HG02571 (cell line): ENCODE measurements at regions not wholly inside any gene's neighbourhood (a gene's known extent, or its start where the extent isn't known, plus 50 kb on each side); places are given as distances from the start of the nearest gene placed in this dataset.

Experiments
- ATAC-seq: cut with Tn5 transposase; IDR thresholded peaks from one replicate; pipeline ENCODE4 v1.9.1; 2021; ENCODE audit warnings: mild to moderate bottlenecking, moderate library complexity; ENCODE audit not compliant: unreplicated experiment

- no peak for ATAC-seq
Measured at GRCh38 chr12:46131732-46132469, 136.9 kb downstream of the SLC38A1 start.

DNA sequence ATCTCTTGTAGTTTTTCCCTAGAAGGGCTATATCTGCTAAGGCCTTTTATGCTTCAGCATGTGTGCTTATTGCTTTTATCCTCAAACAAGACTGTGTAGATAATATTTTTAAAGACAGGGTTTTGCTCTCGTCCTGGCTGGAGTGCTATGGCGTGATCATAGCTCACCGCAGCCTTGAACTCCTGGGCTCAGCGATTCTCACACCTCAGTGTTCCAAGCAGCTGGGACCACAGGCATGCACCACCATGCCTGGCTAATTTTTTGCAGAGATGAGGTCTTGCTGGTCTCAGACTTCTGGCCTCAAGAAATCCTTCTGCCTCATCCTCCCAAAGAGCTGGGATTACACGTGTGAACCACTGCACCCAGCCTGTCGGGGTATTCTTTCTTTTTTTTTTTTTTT lies 137.3 kb upstream of the SCAF11 start:
- no peak for ATAC-seq

DNA sequence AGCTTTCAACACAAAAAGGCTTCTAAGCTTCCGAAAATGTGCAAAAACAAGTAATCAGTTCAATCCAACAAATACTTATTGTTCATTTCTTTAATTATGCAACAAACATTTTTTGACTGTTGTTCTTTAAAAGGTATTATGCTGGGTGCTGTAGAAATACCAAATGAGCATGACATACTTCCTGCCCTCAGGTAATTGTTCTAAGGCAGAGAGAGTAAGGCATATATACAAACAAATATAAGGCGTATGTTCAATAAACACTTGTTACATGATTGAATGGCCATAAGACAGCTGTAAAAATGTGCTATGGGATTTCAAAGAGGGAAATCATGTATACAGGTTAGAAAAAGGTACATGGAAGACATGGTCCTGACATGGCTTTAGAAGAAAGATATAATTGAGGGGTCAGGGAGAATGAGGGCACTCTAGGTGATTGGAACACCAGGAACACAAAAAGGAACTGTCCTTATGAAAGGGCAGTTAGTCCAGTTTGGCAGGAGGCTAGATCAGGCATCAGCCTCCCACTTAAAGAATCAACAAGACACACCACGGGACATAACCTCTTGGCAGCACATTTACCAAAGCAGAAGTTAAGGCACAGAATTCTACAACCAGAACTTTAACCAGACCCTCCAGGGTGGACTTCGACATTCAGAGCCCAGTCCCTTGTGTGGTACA lies 135.8 kb upstream of the SCAF11 start:
- ATAC-seq: no peak

GRCh38 chr12:46124848-46125619 lies 134.7 kb upstream of the SCAF11 start:
- ATAC-seq: no peak

DNA sequence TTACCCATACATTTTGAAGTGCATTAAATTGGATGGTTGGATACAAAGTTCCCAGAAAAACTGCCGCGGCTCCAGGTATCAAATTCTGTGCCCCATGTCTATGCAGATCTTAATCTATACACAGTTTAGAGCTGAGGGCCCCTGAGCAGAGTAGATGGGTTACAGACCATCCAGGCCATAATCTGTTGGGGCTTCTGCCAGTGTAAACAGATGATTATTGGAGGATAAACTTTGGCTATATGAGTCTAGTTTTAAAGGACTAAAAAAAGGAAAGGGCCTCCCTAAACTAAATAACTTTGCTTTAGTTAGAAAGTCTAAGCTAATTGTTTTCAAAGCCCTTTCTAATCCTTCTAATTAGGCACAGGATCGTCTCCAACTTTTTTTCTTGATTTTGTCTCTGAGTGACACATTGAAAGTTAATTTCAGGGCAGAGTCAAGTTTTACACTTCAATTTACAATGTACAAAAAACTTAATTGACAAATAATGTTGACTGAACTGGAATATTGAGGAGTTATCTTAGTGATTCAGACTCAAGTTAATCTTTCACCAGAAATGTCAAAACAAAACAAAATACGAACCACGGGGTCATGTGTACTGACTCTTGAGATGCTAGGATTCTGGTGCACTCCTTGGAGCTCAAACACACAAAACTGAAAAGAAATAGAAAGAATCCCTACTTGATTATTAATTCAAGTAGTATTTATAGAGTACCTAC lies 133.9 kb upstream of the SCAF11 start:
- ATAC-seq: no peak

DNA sequence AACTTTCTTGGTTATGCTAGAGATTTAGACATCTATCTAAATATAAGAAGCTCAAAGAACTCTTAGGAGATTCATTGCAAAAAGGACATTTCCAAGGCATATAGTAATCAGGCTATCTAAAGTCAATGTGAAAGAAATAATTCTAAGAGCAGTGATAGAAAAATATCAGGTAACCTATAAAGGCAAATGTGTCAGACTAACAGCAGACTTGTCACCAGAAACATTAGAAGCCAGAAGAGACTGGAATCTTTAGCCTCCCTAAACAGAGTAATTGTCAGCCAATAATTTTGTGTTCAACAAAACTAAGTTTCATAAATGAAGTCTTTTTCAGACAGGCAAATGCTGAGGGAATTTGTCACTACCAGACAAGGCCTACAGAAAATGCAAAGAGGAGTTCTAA lies 122.0 kb upstream of the SCAF11 start:
- ATAC-seq: no peak

- ATAC-seq: no peak
Measured at GRCh38 chr12:46111715-46112114, 121.3 kb upstream of the SCAF11 start.

- ATAC-seq: no peak
Measured at GRCh38 chr12:46110928-46111699, 120.7 kb upstream of the SCAF11 start.

- ATAC-seq: no peak
Measured at GRCh38 chr12:46110223-46110611, 119.8 kb upstream of the SCAF11 start.

GRCh38 chr12:46109343-46110222 lies 119.2 kb upstream of the SCAF11 start:
- no peak for ATAC-seq

- ATAC-seq: peak; percentile 82
Measured at GRCh38 chr12:46108721-46109120, 118.3 kb upstream of the SCAF11 start.

DNA sequence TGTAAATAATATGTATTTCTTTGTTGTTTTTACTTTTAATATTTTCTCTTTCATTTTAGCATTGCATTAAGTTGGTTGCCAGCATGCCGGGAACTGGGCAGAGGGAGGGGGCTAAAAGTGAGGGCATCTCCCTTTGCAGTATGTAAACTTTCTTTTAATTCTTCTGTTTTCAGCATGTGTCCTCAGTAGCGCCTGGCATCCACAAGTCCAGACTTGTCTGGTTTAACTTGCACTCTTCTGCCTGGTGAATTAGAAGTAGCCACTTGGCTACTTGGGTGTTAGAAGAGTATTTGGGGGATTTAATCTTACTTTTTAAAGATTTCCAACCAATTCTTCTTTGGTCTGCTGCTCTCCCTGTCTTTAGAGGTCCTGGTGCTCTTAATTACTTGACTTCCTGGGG lies 117.2 kb upstream of the SCAF11 start:
- ATAC-seq: no peak

GRCh38 chr12:46105735-46106134 lies 115.4 kb upstream of the SCAF11 start:
- ATAC-seq: no peak

DNA sequence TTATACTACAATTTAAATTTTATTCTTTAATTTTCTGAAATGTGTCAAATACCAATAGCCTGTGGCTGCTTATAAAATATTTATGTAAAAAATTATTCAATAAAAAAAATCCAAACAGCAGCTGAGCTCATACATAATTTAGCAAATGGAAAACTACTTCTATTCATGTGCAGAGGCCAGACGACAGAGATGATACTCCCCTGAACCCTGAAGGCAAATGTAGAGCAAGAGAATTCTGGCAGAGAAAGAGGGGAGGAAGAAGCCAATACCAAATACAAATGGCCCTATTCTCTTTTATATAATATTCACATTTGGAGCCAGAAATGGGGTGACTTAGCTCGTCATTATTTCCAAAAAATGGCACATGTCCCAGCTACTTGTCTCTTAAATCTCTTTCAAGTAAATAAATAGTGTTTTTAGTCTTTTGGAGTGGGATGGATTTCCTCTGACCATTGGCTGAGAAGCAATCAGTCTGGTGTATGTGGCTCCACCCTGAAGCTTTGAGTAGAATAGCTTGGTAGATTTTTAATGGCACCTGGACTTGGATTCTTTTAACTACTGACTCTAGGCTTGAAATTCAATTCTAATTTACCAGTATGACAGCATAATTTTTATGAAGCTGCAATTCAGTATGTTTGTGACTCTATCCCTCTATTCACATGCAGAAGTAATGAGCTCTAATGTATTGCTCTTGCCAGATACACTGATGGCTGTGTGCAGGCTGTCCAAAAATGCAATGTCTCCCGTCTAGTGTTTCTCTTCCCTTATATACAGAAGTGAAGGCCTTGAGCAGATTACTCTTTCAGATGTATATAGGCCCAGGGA lies 113.4 kb upstream of the SCAF11 start:
- ATAC-seq: no peak

GRCh38 chr12:46101485-46101869 lies 111.1 kb upstream of the SCAF11 start:
- no peak for ATAC-seq

GRCh38 chr12:46100551-46101484 lies 110.4 kb upstream of the SCAF11 start:
- ATAC-seq: no peak

GRCh38 chr12:46089414-46090162 lies 99.2 kb upstream of the SCAF11 start:
- no peak for ATAC-seq
